ENCODE measurements at regions not wholly inside any gene's neighbourhood (a gene's known extent, or its start where the extent isn't known, plus 50 kb on each side); places are given as distances from the start of the nearest gene placed in this dataset.

GRCh38 chr9:108100571-108100970, 611.0 kb upstream of the KLF4 start:
- peaks cover 0 to 3% (median 0%) of the 10 kb centered on the region in 5 donors for H3K4me1 ChIP-seq (ENCODE audit: control insufficient read depth in 5 of 5, insufficient read depth in 5 of 5, low read length in 5 of 5)

GRCh38 chr9:108099854-108100253, 610.3 kb upstream of the KLF4 start:
- Histone ChIP-seq H3K4me1 (ENCODE audit: control insufficient read depth in 5 of 5, insufficient read depth in 5 of 5, low read length in 5 of 5) (no peaks in the 10 kb centered on the region), H3K9me3 (ENCODE audit: control insufficient read depth in 5 of 5, low read length in 5 of 5) (no peaks in the 10 kb centered on the region), H3K9ac (ENCODE audit: low read length in 5 of 5) (no peak overlapping the region), H3K27ac (ENCODE audit: low read depth, low read length) (no peak overlapping the region), H3K27me3 (ENCODE audit: control insufficient read depth in 5 of 5, insufficient read depth in 4 of 5, low read length in 5 of 5) (no peaks in the 10 kb centered on the region), H3K36me3 (ENCODE audit: control insufficient read depth in 5 of 5, insufficient read depth in 5 of 5, low read length in 5 of 5) (no peaks in the 10 kb centered on the region), H3K4me3 (ENCODE audit: low read depth in 1 of 5, low read length in 5 of 5) (no peak overlapping the region)

More at GRCh38 chr9:108100571-108100970, 611.0 kb upstream of the KLF4 start:
- Histone ChIP-seq H3K4me3 (ENCODE audit: low read depth in 1 of 5, low read length in 5 of 5) (no peak overlapping the region), H3K9me3 (ENCODE audit: control insufficient read depth in 5 of 5, low read length in 5 of 5) (no peaks in the 10 kb centered on the region), H3K36me3 (ENCODE audit: control insufficient read depth in 5 of 5, insufficient read depth in 5 of 5, low read length in 5 of 5) (no peaks in the 10 kb centered on the region), H3K27ac (ENCODE audit: low read depth, low read length) (no peak overlapping the region), H3K27me3 (ENCODE audit: control insufficient read depth in 5 of 5, insufficient read depth in 4 of 5, low read length in 5 of 5) (no peaks in the 10 kb centered on the region), H3K9ac (ENCODE audit: low read length in 5 of 5) (no peak overlapping the region)

GRCh38 chr9:108095496-108095895, 605.9 kb upstream of the KLF4 start:
- no peaks in the 10 kb centered on the region for H3K4me1 ChIP-seq (ENCODE audit: control insufficient read depth in 5 of 5, insufficient read depth in 5 of 5, low read length in 5 of 5)
- no peak overlapping the region for H3K4me3 ChIP-seq (ENCODE audit: low read depth in 1 of 5, low read length in 5 of 5)
- H3K27me3 ChIP-seq (ENCODE audit: control insufficient read depth in 5 of 5, insufficient read depth in 4 of 5, low read length in 5 of 5) = no peaks in the 10 kb centered on the region
- peaks cover 0 to 6% (median 5%) of the 10 kb centered on the region in 5 donors for H3K9me3 ChIP-seq (ENCODE audit: control insufficient read depth in 5 of 5, low read length in 5 of 5)
- no peaks in the 10 kb centered on the region for H3K36me3 ChIP-seq (ENCODE audit: control insufficient read depth in 5 of 5, insufficient read depth in 5 of 5, low read length in 5 of 5)
- no peak overlapping the region for H3K27ac ChIP-seq (ENCODE audit: low read depth, low read length)
- no peak overlapping the region for H3K9ac ChIP-seq (ENCODE audit: low read length in 5 of 5)

- H3K9me3 ChIP-seq (ENCODE audit: control insufficient read depth in 5 of 5, low read length in 5 of 5) = peaks cover 0 to 6% (median 5%) of the 10 kb centered on the region in 5 donors
- no peak overlapping the region for H3K9ac ChIP-seq (ENCODE audit: low read length in 5 of 5)
- no peak overlapping the region for H3K4me3 ChIP-seq (ENCODE audit: low read depth in 1 of 5, low read length in 5 of 5)
- no peaks in the 10 kb centered on the region for H3K36me3 ChIP-seq (ENCODE audit: control insufficient read depth in 5 of 5, insufficient read depth in 5 of 5, low read length in 5 of 5)
- no peaks in the 10 kb centered on the region for H3K27me3 ChIP-seq (ENCODE audit: control insufficient read depth in 5 of 5, insufficient read depth in 4 of 5, low read length in 5 of 5)
- H3K4me1 ChIP-seq (ENCODE audit: control insufficient read depth in 5 of 5, insufficient read depth in 5 of 5, low read length in 5 of 5) = no peaks in the 10 kb centered on the region
- no peak overlapping the region for H3K27ac ChIP-seq (ENCODE audit: low read depth, low read length)
Measured at GRCh38 chr9:108094676-108094993, 605.1 kb upstream of the KLF4 start.

- Histone ChIP-seq H3K27ac (ENCODE audit: low read depth, low read length) (no peak overlapping the region), H3K9me3 (ENCODE audit: control insufficient read depth in 5 of 5, low read length in 5 of 5) (peaks cover 0 to 6% (median 5%) of the 10 kb centered on the region in 5 donors), H3K4me1 (ENCODE audit: control insufficient read depth in 5 of 5, insufficient read depth in 5 of 5, low read length in 5 of 5) (no peaks in the 10 kb centered on the region), H3K27me3 (ENCODE audit: control insufficient read depth in 5 of 5, insufficient read depth in 4 of 5, low read length in 5 of 5) (no peaks in the 10 kb centered on the region), H3K36me3 (ENCODE audit: control insufficient read depth in 5 of 5, insufficient read depth in 5 of 5, low read length in 5 of 5) (no peaks in the 10 kb centered on the region), H3K4me3 (ENCODE audit: low read depth in 1 of 5, low read length in 5 of 5) (no peak overlapping the region), H3K9ac (ENCODE audit: low read length in 5 of 5) (no peak overlapping the region)
Measured at GRCh38 chr9:108093773-108094675, 604.5 kb upstream of the KLF4 start.

- H3K9ac ChIP-seq (ENCODE audit: low read length in 5 of 5) = no peak overlapping the region
- H3K27me3 ChIP-seq (ENCODE audit: control insufficient read depth in 5 of 5, insufficient read depth in 4 of 5, low read length in 5 of 5) = no peaks in the 10 kb centered on the region
- H3K4me1 ChIP-seq (ENCODE audit: control insufficient read depth in 5 of 5, insufficient read depth in 5 of 5, low read length in 5 of 5) = no peaks in the 10 kb centered on the region
- H3K9me3 ChIP-seq (ENCODE audit: control insufficient read depth in 5 of 5, low read length in 5 of 5) = peaks cover 0 to 6% (median 5%) of the 10 kb centered on the region in 5 donors
- H3K27ac ChIP-seq (ENCODE audit: low read depth, low read length) = no peak overlapping the region
- H3K4me3 ChIP-seq (ENCODE audit: low read depth in 1 of 5, low read length in 5 of 5) = no peak overlapping the region
- H3K36me3 ChIP-seq (ENCODE audit: control insufficient read depth in 5 of 5, insufficient read depth in 5 of 5, low read length in 5 of 5) = no peaks in the 10 kb centered on the region
Measured at GRCh38 chr9:108088916-108089315, 599.3 kb upstream of the KLF4 start.

GRCh38 chr9:108087781-108088180, 598.2 kb upstream of the KLF4 start:
- H3K27ac ChIP-seq (ENCODE audit: low read depth, low read length) = no peak overlapping the region
- no peak overlapping the region for H3K4me3 ChIP-seq (ENCODE audit: low read depth in 1 of 5, low read length in 5 of 5)
- H3K9ac ChIP-seq (ENCODE audit: low read length in 5 of 5) = no peak overlapping the region
- no peaks in the 10 kb centered on the region for H3K27me3 ChIP-seq (ENCODE audit: control insufficient read depth in 5 of 5, insufficient read depth in 4 of 5, low read length in 5 of 5)
- H3K36me3 ChIP-seq (ENCODE audit: control insufficient read depth in 5 of 5, insufficient read depth in 5 of 5, low read length in 5 of 5) = no peaks in the 10 kb centered on the region
- no peaks in the 10 kb centered on the region for H3K4me1 ChIP-seq (ENCODE audit: control insufficient read depth in 5 of 5, insufficient read depth in 5 of 5, low read length in 5 of 5)
- peaks cover 0 to 5% (median 4%) of the 10 kb centered on the region in 5 donors for H3K9me3 ChIP-seq (ENCODE audit: control insufficient read depth in 5 of 5, low read length in 5 of 5)

- no peaks in the 10 kb centered on the region for H3K4me1 ChIP-seq (ENCODE audit: control insufficient read depth in 5 of 5, insufficient read depth in 5 of 5, low read length in 5 of 5)
- no peak overlapping the region for H3K9ac ChIP-seq (ENCODE audit: low read length in 5 of 5)
- no peaks in the 10 kb centered on the region for H3K9me3 ChIP-seq (ENCODE audit: control insufficient read depth in 5 of 5, low read length in 5 of 5)
- H3K4me3 ChIP-seq (ENCODE audit: low read depth in 1 of 5, low read length in 5 of 5) = no peak overlapping the region
- H3K36me3 ChIP-seq (ENCODE audit: control insufficient read depth in 5 of 5, insufficient read depth in 5 of 5, low read length in 5 of 5) = no peaks in the 10 kb centered on the region
- no peak overlapping the region for H3K27ac ChIP-seq (ENCODE audit: low read depth, low read length)
- H3K27me3 ChIP-seq (ENCODE audit: control insufficient read depth in 5 of 5, insufficient read depth in 4 of 5, low read length in 5 of 5) = no peaks in the 10 kb centered on the region
Measured at GRCh38 chr9:108086624-108087023, 597.1 kb upstream of the KLF4 start.

- H3K4me1 ChIP-seq (ENCODE audit: control insufficient read depth in 5 of 5, insufficient read depth in 5 of 5, low read length in 5 of 5) = peaks cover 0 to 6% (median 0%) of the 10 kb centered on the region in 5 donors
Measured at GRCh38 chr9:108085294-108085693, 595.7 kb upstream of the KLF4 start.

GRCh38 chr9:108083796-108084352, 594.3 kb upstream of the KLF4 start:
- no peak overlapping the region for H3K27ac ChIP-seq (ENCODE audit: low read depth, low read length)
- H3K9ac ChIP-seq (ENCODE audit: low read length in 5 of 5) = no peak overlapping the region

More at GRCh38 chr9:108085294-108085693, 595.7 kb upstream of the KLF4 start:
- Histone ChIP-seq H3K9me3 (ENCODE audit: control insufficient read depth in 5 of 5, low read length in 5 of 5) (no peaks in the 10 kb centered on the region), H3K27ac (ENCODE audit: low read depth, low read length) (no peak overlapping the region), H3K4me3 (ENCODE audit: low read depth in 1 of 5, low read length in 5 of 5) (no peak overlapping the region), H3K27me3 (ENCODE audit: control insufficient read depth in 5 of 5, insufficient read depth in 4 of 5, low read length in 5 of 5) (no peaks in the 10 kb centered on the region), H3K9ac (ENCODE audit: low read length in 5 of 5) (no peak overlapping the region), H3K36me3 (ENCODE audit: control insufficient read depth in 5 of 5, insufficient read depth in 5 of 5, low read length in 5 of 5) (no peaks in the 10 kb centered on the region)

More at GRCh38 chr9:108083796-108084352, 594.3 kb upstream of the KLF4 start:
- Histone ChIP-seq H3K4me1 (ENCODE audit: control insufficient read depth in 5 of 5, insufficient read depth in 5 of 5, low read length in 5 of 5) (peaks cover 0 to 9% (median 5%) of the 10 kb centered on the region in 5 donors), H3K9me3 (ENCODE audit: control insufficient read depth in 5 of 5, low read length in 5 of 5) (no peaks in the 10 kb centered on the region), H3K36me3 (ENCODE audit: control insufficient read depth in 5 of 5, insufficient read depth in 5 of 5, low read length in 5 of 5) (no peaks in the 10 kb centered on the region), H3K27me3 (ENCODE audit: control insufficient read depth in 5 of 5, insufficient read depth in 4 of 5, low read length in 5 of 5) (no peaks in the 10 kb centered on the region), H3K4me3 (ENCODE audit: low read depth in 1 of 5, low read length in 5 of 5) (no peak overlapping the region)

Data from subcutaneous abdominal adipose tissue (tissue), 5 donors.